ENCODE measurements at regions not wholly inside any gene's neighbourhood (a gene's known extent, or its start where the extent isn't known, plus 50 kb on each side); places are given as distances from the start of the nearest gene placed in this dataset.

DNA sequence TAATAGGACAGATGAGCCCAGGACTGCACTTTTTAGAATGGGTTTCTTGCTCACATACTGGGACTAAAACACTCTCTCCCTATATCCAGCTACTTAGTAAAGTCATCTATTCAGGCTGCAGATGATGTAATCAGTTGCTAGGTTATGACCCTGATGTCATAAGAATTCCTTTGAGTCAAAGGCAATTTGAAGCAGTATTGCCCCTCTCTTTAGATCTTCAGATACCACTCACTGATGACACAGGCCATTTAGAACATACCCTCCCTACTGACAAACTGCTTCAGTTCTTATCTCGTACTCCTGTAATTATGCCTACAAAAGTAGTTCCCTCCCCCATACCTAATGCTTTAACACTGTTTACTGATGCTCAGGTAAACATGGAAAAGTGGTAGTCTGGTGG is 450.1 kb upstream of the RASGRP1 start:
- TF ChIP-seq ZNF565 (CRISPR knock-in tag; conservative IDR thresholded peaks at IDR 0.05; ENCODE audit: low read depth), result no peak
- no peak for TF ChIP-seq ZFP30 (CRISPR knock-in tag; IDR thresholded peaks at IDR 0.05)
